ENCODE measurements at regions not wholly inside any gene's neighbourhood (a gene's known extent, or its start where the extent isn't known, plus 50 kb on each side); places are given as distances from the start of the nearest gene placed in this dataset.
A peak's percentile ranks its signal among the peaks of the same experiment; 100 is the strongest.
"Not testable (repeated sequence)": the region's sequence is repeated elsewhere in the genome, so short reads cannot be mapped to it uniquely, and the experiment has no call there.

DNA sequence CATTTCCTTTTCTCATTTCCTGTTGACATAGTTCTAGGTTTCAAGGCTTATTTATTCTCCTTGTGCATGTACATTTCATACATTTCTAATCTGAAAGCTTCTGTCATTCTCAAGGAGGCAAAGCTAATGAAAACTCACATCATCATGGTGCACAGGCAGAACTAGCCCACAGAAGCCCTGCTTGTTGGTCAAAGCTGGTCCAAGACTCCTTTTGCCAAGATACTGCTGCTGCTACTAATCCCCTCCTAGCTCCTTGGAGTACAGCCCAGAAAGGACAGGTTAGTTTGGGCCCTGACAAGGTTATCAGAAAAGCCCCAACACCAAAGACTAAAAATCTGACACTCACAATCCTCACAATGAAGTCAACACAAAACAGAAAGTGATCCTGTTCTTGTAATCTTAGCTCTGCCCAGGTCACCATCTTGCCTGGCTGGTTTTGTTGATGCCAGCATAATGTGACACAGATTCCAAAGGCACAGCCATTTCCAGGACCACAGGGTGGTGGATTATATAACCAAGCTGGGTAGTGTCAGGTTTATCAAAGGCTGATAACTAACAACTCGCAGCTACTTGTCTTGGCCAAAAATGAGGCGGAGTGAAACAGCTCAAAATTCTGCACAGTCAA lies 417.4 kb downstream of the NDFIP2 start:
- no peak for DNase-seq (ENCODE audit: low read depth in 3 of 3, low spot score in 2 of 3)

DNA sequence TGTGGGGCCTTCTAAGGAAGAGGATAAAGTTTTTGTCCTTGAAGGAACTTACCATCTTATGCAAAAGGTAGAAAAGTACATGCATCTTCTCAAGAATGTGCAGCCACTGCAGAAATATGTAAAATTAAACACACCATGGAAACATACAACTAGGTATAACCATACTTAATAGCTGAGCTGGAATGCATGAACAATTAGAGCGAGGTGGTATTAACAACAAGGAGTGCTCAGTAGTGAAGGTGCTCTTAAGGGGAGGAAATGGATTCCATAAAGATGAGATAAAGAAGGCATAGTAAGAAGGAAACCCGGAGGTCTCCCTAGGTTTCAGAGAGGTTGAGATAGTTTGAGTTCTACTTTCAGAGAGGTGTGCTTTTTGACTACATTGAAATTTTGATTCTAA lies 415.9 kb downstream of the NDFIP2 start:
- no peak for DNase-seq (ENCODE audit: low read depth in 3 of 3, low spot score in 2 of 3)

DNA sequence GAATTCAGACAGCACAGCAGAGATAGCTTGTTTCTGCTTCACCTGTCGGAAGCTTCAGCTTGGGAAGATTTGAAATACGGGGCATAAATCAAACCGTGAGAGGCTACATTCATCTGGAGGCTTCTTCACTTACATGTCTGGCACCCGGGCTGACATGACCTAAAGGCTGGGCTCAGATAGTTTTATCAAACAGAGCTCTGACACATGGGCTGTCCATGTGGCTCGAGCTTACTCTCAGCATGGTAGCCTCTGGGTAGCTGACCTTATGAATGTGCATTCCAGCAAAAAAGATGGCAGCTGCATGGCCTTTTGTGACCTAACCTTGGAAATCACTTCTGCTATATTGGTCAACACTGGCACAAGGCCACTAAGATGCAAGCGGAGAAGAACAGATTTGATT lies 414.5 kb downstream of the NDFIP2 start:
- no peak for DNase-seq (ENCODE audit: low read depth in 3 of 3, low spot score in 2 of 3)

DNA sequence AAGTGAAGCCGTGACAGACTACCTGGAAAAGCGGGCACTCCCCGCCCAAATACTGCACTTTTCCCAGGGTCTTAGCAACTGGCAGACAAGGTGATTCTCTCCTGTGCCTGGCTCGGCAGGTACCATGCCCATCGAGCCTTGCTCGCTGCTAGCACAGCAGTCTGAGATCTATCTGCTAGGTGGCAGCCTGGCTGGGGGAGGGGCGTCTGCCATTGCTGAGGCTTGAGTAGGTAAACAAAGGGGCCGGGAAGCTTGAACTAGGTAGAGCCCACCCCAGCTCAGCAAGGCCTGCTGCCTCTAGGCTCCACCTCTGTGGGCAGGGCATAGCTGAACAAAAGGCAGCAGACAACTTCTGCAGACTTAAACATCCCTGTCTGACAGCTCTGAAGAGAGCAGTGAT lies 406.3 kb downstream of the NDFIP2 start:
- DNase-seq (ENCODE audit: low read depth in 3 of 3, low spot score in 2 of 3): not testable (repeated sequence)

DNA sequence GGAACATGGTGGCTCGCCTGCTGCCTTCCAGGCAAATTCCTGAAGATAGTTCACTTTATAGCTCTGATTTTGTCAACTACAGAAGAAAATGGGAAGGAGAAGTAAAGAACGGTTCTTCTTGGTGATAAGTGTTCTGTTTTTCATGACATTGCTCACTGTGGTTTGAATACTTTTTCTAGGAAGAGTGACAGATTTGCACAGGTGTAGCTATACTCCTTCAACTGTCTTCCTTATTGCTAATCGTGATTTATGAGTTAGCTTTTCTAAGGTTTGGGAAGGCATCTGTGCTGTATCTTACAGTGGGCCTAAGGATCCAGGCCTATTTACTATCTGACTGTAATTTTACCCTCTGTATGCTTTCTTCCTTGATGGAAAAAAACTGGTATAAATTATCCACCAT lies 405.6 kb downstream of the NDFIP2 start:
- DNase-seq (ENCODE audit: low read depth in 3 of 3, low spot score in 2 of 3): no peak

DNA sequence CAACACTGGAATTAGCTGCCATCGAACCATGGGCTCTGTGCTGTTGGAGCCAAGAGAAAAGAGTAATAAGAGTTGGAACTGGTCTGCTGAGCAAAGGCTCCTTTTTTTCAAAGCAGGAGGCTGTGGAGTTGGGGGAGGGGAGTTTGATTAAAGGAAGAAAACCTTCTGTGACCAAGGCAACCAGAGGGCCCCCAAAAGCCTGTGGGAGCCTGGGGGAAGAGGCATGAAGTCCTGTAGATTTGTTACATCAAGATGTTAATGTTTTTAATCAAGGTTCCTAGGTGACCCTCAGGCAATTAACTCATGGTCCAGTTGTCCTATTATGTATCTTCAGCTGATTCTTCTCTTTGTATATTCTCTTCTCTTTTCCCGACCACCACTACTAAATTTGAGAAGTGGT lies 403.9 kb downstream of the NDFIP2 start:
- DNase-seq (ENCODE audit: low read depth in 3 of 3, low spot score in 2 of 3): no peak

DNA sequence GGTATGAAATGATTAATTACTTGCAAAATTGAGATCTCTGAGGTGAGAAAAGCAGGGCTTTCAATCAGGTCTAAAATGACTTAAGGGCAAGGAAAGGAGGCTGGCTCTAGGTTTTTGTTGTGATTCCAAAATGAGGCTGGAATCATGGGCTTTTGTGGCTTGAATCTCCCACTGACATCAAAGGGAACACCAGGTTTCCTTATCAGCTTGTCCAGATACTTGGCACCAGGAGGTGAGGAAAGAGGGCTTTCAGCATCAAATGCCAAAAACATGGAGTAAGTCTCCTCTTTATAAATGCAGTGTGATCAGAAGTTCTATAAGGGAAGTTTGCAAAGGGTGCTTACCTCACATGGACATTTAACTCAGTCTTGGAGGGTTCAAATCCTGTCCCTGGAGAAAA lies 402.3 kb downstream of the NDFIP2 start:
- DNase-seq (ENCODE audit: low read depth in 3 of 3, low spot score in 2 of 3): no peak

DNA sequence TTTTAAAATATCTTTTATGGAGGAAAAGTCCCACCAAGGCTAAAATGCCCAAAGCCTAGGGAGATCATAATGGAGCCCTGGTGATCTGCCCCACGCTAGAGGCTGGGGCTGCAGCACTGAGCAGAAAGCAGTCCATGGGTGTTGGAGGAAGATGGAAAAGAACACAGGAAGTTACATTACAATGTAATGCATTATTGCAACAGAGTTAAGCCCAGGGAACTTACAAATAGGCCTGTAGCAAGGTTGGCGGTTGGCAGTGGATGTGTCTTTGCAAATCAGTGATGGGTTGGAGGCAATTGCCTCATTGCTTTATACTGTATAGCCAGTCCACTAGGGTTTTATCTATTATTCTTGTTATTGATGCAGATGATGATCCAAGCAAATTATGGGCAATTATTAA lies 399.9 kb downstream of the NDFIP2 start:
- DNase-seq (ENCODE audit: low read depth in 3 of 3, low spot score in 2 of 3): no peak

DNA sequence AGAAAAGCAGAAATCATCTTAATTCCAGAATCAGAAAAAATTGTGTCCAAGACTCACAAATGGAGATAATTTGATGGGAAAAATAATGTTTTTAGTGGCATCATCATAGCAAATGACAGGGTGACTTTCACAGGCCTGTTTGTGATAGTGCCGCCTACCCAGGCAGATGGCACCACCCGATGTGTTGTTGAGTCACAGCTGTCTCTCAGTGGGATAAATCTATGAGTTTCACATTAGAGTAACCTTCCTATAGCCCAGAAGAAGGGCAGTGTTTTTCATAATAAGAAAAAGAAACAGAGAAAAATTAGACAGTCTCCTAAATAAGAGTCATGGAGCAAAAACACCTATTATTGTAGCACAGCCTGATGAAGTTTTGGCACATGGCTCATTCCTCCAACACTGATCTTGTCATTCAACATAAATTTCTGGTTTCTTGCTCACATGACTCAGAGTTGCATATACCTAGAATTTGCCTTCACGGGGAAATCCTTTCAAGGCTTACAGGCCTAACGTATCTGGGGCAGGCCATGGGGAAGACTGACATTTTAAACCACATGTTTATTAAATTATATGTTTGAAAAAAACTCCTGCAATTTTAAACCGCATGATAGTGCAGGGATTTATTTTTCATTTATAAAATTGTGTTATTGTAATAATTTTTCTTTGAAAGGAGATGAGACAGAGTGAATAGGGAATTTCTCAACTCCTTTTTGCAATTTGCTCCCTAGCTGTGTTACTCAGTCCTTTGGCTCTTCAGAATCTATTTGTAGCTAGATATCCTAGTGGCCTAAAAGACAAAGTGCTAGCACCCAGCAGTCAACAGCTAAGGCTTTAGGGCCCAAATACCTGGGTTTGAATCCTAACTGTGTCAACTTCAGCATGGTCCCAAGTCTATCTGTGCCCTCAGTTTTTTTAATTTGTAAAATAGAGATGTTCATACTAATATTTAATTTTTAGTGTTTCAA lies 393.7 kb downstream of the NDFIP2 start:
- DNase-seq (ENCODE audit: low read depth in 3 of 3, low spot score in 2 of 3): no peak

DNA sequence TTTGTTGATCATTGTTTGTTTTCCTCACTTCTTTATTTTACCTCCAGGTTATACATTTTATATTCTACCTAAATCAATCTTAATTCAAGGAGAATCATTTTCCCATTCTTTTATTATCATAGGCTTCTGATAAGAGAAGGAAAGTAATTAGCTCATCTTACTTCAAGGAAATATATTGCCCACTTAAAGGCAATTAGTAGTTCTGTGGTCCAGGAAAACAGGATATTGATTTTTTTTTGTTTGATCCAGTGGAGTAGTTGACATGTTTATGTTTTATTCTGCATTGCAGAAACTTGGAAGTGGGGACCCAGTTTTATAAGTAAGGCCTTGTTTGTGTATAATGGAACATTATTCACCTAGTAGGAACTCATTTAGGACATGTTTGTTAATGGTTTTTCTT lies 390.6 kb downstream of the NDFIP2 start:
- no peak for DNase-seq (ENCODE audit: low read depth in 3 of 3, low spot score in 2 of 3)

DNA sequence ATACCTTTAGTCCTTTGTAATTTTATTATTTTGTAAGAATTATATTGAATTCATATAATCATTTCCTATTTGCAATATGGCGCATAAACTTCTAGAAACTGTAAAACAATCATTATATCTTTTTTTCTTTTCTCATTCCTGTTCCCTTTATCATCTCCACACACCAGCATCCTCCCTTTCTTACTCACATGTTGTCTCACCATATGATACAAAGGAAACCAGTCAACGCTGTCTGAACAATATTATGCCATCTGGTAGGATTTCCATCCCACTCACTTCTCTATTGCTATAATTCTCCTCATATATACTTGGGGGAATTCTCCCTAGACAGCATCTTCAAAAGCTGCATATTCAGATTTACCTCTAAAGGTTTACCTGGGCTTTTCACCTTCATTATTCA lies 389.8 kb downstream of the NDFIP2 start:
- no peak for DNase-seq (ENCODE audit: low read depth in 3 of 3, low spot score in 2 of 3)

DNA sequence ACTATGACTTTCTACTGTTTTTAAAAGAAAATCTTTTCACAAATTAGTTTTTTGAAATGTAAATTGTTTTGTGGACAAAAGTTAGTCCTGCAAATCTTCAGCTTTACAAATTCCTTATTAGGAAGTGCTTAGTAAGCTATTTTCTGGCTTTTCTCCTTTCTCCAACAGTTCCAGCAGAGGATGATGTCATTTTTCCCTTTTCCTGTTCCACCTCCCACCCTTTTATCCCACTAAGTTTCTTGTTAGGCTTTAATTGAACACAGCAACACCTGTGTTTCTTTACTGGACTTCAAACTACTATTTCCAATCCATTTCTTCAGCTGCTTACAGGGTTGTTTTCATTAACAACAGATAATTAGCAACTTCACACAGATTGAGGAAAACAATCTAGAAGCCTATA lies 389.2 kb downstream of the NDFIP2 start:
- DNase-seq (ENCODE audit: low read depth in 3 of 3, low spot score in 2 of 3): no peak

DNA sequence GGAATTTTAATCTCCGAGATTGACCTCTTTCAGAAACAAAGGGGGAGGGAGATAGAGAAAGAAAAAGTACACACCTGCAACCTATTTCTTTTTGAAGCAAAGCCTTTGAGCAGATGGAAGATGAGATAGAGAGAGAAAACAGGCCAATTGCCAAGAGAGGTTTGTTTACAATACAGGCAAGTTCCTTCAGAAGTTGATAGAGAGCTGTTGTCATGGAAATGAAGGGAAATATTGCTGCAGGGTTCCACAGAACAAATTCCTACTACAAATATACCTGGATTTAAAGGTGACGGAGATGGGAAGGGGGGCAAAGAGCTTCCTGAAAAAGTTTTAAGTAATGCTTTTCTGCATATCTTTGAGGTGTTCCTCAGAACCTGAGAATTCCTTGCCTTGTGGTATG lies 388.4 kb downstream of the NDFIP2 start:
- DNase-seq (ENCODE audit: low read depth in 3 of 3, low spot score in 2 of 3): peak in 2 of 3 donors; percentile 33 to 35

DNA sequence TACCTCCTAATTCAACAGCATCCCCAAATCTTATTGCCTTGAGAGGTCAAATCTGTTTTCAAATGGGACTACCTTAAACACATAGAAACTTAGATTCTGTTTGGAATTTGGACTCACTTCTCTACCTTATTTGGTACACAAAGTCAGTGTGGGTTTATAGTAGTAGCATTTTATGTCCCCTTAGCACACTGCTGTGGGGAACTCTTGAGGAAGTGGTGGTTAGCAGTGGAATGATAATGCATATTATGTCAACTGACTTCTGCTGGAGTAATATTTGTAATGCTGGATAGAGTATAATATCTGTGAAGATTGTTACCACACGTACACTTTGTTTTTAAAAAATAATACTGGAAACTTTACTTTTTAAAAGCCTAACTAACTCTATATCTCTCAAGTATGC lies 386.3 kb downstream of the NDFIP2 start:
- no peak for DNase-seq (ENCODE audit: low read depth in 3 of 3, low spot score in 2 of 3)

DNA sequence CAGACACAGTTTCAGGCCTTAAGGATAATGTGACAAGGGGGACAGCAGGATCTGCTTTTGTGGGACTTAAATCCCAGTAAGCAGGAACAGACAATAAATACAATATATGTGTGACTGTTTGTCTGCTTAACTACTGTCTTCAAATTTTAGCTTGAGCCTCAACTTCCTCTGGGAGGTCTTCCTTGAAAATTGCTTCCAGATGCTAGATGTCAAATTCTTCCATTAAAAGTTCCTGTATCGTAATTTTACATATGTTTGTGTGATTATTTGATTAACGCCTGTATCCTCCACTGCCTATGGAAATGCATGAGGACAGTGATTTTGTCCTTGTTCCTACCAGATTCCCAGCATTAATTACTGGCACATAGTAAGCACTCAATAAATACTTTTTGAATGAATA lies 385.5 kb downstream of the NDFIP2 start:
- DNase-seq (ENCODE audit: low read depth in 3 of 3, low spot score in 2 of 3): no peak

DNA sequence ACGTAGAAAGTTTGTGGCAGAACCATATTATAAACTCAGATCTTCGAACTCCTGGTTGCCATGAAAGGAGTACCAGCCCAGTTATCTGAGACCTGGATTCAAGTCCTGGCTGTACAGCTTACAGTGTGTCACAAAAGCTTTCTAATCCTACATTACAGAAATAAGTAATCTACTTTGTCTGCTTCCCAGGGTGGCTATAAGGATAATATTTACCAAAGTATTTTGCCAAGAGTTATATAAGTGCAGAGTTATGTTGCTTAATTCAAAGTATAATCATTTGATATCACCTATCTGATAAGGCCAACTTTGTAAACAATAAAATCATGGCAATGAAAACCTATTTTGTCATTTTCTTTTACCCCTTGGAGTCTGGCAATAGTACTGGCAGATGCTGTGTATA lies 381.6 kb downstream of the NDFIP2 start:
- DNase-seq (ENCODE audit: low read depth in 3 of 3, low spot score in 2 of 3): no peak

DNA sequence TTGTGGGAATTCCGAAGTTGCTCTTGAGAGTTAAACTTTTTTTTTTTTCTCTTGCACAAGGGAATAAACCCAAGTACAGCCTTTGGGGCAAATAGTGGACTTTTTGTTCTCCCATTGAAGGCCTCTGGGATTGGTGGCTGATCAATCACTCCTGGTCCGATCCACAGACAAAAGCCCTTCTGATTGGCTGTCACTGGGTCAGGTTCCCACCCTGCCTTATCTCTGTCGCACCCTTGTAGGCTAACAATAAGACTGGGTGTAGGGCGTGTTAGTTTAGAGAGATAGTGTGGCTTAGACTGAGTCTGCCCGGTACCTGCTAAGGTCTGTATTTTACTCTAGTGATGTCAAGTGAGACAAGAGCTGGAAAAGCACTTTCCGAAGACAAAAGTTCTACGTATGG lies 380.8 kb downstream of the NDFIP2 start:
- DNase-seq (ENCODE audit: low read depth in 3 of 3, low spot score in 2 of 3): no peak

DNA sequence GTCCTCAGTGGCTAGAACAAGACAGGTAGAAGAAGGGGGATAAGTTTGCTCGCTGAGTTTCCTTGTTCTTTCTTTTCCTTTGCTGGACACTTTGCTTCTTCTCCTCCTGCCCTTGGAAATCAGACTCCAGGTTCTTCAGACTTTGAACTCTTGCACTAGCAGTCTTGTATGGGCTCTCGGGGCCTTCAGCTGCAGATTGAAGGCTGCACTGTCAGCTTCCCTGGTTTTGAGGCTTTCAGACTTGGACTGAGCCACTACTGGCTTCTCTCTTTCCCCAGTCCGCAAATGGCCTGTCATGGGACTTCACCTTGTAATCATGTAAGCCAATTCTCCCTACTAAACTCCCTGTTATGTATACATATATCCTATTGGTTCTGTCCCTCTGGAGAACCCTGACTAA lies 379.8 kb downstream of the NDFIP2 start:
- no peak for DNase-seq (ENCODE audit: low read depth in 3 of 3, low spot score in 2 of 3)

DNA sequence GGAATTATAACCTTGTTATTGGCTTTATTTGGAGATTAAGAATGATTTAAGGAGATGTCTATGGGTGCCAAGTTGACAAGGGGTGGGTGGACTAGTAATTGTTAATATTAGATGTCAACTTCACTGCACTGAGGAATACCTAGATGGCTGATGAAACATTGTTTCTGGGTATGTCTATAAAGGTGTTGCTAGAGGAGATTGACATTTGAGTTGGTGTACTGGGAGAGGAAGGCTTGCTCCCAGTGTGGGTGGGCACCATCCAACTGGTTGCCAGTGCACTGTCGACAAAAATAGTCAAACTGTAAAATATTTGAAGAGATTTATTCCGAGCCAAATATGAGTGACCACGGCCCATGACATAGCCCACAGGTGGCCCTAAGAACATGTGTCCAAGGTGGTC lies 378.8 kb downstream of the NDFIP2 start:
- no peak for DNase-seq (ENCODE audit: low read depth in 3 of 3, low spot score in 2 of 3)

DNA sequence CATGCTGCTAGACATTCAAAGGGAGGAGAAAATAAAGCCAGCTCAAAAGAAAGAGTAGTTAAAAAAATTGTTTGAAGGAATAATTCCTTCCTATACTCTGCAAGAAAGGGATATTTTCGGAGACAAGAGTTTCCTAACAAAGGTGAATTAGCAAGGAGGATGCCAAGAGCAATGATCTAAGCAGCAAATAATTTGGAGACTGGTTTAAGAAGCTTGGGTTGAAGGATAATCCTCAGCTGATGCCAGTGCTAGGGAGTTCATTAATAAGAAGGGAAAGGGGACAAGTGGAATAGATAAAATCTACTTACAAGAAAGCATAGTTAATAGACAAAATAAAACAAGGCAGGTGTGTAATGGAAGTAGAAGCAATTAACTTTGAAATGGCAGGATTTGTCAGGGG lies 372.3 kb downstream of the NDFIP2 start:
- DNase-seq (ENCODE audit: low read depth in 3 of 3, low spot score in 2 of 3): no peak

DNA sequence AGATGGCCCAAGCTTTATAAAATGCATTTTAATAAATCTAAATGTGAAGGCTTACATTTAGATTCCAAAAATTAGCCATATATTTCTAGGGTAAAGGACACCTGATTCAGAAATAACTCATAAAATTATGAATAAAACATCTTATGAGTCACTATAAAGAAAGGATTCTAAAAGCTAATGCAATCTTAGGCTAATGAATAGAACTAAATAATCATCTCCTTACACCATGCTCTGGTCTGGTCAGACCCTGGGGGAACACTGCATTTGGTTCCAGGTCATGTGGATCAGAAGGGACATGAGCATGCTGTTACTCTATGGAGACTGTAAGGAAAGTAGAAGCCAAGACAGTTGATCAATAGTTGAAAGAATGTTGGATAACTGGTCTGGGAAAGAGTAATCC lies 370.4 kb downstream of the NDFIP2 start:
- no peak for DNase-seq (ENCODE audit: low read depth in 3 of 3, low spot score in 2 of 3)

DNA sequence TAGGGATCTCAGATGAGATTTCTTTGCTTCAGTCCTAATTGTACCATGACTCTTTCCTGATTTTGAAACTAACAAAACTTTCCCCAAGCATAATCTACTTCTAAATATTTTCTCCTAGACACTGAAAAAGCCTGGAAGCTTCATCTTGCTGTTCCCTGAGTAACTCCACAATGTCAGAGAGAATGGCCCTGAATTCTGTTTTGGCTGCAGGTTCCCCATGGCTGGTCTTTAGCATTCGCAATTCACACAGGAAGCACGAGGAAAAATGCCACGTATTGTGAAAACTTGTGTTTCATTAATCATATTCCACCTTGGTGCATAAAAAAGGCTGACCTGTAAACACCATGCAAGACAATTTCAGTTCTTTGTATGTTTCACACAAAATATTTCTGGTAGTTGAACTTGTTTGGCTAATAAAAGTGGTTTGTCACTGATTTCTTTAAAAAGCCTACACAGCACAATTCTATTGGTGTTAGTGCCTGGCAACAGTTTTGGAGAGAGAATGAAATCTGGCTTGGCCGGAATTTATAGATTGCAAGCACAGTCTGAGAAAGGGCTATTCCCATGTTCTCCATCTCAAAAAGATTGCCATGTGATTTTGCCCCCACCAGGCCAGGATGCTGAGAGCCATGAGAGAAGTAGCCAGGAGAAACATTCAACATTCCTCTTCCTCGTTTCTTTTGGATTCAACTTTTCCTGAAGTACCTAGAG lies 367.1 kb downstream of the NDFIP2 start:
- DNase-seq (ENCODE audit: low read depth in 3 of 3, low spot score in 2 of 3): no peak
